T-helper 1 cell (primary cell): ENCODE measurements at regions not wholly inside any gene's neighbourhood (a gene's known extent, or its start where the extent isn't known, plus 50 kb on each side); places are given as distances from the start of the nearest gene placed in this dataset.

Source experiments
- DNase-seq, 5 donors: peaks; one replicate each; pipeline ENCODE4 v3.0.0-alpha.2; 2012 to 2020

- DNase-seq, result peak in 1 of 5 donors; percentile 2
These were observed 418.0 kb upstream of the PSMD7 start for GRCh38 chr16:73878611-73879010.

- no peak for DNase-seq
These were observed 419.5 kb upstream of the PSMD7 start for GRCh38 chr16:73877150-73877549.

GRCh38 chr16:73875996-73876690, 420.5 kb upstream of the PSMD7 start:
- DNase-seq, result no peak

- no peak for DNase-seq
These were observed 422.3 kb upstream of the PSMD7 start for GRCh38 chr16:73874324-73874723.

GRCh38 chr16:73873643-73874042, 423.0 kb upstream of the PSMD7 start:
- DNase-seq, result no peak

GRCh38 chr16:73872856-73873255, 423.8 kb upstream of the PSMD7 start:
- DNase-seq, result no peak

DNA sequence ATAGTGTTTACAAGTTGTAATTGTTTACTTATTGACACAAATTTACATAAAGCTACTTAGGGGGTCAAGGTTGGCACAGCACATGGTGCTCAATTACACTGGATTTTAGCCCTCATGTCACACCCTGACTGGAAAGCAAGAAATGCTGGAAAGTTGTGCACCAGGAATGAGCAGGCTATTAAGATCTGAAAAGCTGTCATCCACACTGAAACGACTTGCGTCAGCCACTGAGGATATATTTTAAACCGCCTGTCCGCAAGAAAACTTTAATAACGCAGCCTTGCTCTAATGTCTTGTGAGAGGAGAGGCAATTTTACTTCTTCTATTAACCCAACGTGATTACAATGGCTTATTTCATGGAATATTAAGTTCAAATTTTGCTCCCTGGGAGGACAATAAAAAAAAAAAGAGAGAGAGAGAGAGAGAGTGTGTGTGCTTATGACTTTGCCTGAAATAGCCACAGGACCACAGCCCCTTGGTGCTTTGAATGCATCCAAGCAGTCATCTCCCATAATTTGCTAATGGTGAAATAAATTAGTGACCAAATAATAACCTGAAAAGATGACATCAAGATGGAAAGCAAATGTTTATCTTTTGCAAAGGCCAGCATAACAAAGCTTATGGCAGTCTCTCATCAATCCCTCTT, 425.4 kb upstream of the PSMD7 start:
- no peak for DNase-seq

DNA sequence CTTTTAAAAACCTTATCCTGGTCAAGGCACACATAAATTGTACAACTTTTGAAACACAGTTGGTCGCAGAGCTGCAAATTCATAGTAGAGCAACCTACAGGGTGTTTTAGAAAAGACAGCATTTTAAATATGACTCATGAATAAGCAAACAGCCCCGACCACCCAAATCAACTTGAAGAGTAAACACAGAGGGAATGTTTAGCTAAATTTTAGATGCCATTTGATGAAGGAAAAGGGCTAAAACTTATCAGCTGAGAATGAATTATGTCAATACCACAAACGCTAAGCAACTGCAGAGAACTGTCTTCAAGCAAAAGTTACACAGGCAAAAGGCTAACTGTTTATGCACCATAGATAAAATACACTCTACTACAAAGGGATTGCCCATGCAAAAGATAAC, 427.5 kb upstream of the PSMD7 start:
- DNase-seq, result no peak

- no peak for DNase-seq
These were observed 431.7 kb upstream of the PSMD7 start for GRCh38 chr16:73864868-73865267.

GRCh38 chr16:73858326-73858725, 438.3 kb upstream of the PSMD7 start:
- no peak for DNase-seq

- no peak for DNase-seq
These were observed 442.6 kb upstream of the PSMD7 start for GRCh38 chr16:73853968-73854367.

DNA sequence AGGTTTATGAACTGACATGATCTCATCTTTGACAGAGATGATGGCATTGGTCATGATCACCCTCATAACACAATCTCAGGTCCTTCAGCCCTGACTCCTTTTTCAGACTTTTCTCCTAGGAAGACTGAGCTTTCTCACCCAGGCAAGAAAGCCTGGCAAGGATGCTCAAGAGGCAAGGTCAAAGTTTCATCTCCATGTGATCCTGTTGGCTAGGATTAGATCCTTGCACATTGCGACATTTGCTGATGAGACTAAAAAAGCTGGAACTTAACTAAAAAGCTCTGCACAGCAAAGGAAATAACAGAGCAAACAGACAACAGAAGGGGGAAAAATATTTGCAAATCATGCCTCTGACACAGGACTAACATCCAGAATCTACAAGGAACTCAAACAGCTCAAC, 444.1 kb upstream of the PSMD7 start:
- no peak for DNase-seq

GRCh38 chr16:73848993-73849392, 447.6 kb upstream of the PSMD7 start:
- DNase-seq, result no peak

DNA sequence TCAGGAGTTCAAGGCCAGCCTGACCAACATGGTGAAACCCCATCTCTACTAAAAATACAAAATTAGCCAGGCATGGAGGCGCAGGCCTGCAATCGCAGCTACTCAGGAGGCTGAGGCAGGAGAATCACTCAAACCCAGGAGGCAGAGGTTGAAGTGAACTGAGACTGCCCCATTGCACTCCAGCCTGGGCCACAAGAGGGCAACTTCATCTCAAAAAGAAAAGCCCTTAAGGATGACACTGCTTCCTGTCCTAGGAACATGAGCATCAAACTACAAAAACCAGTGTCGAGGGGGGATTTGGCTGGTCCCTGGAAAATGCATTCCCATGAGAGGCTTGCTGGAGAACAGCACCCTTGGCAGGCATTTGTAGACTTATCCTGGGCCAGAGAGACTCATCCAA, 449.5 kb upstream of the PSMD7 start:
- no peak for DNase-seq

DNA sequence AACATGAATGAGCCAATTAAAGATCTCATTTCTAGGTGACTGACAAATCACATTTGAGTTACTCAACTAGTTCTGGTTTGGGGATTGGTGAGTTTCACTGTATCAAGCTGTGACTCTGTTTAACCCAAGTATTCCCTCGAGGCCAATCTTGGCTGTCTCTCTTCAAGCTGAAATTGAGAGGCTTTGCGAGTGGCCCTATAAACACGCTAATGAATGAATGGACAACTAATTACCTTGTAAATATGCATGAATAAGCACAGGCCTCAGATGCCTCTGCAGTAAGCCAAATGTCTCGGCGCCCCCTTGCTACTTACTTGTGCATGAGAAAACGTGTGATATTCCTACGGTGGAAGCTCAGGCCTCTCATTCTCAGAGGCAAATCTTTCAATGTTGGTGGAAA, 450.3 kb upstream of the PSMD7 start:
- no peak for DNase-seq

GRCh38 chr16:73846007-73846330, 450.6 kb upstream of the PSMD7 start:
- DNase-seq, result no peak

DNA sequence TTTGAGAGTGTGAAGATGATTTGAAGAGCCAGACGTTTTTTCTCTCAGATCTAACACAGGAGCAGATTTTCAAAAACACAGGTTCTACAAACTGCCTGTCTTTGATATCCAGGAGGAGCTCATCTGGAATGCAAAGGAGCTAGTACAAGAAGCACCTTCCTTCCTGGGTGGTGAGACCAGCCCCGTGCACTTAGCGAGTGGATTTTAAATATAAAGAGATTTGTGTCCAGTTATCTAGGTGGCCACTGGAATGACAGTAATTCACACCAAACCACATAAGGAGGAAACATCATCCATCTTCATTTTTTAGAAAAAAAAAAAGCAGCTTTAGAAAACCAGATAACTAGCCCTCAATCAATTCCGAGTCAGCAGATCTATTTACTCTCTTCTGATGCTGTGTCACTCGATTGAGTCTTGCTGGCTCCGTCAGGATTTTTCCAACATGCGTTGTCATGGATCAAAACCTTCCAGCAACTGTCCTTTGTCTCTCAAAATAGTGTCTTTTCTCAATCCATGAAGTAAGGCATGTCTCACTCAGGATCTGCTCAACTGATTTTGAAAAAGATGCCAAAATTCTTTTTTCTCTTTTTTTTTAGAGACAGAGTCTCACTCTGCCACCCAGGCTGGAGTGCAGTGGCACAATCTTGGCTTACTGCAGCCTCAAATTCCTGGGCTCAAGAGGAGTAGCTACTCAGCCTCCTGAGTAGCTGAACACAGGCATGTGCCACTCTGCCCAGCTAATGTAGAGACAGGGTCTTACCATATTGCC, 451.2 kb upstream of the PSMD7 start:
- DNase-seq, result no peak

DNA sequence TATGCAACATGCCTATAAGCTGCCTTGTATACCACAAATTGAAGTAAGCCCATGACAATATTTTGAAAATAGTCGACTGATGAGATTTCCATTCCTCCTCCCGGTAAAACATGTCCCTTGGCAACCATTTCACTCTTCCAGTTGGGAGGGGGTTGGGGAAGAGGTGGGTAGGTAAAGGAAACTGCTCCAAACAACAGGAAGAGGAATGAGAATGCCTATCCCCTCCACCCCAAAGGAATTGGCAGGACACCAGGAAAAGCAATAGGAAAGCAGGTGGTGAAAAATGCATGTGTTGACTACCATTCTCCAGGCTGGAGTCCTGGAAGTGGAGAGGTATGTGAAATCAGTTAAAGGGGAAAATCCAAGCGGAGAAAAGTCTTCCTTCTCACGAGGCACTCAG, 455.9 kb upstream of the PSMD7 start:
- DNase-seq, result no peak

GRCh38 chr16:73831220-73831619, 465.4 kb upstream of the PSMD7 start:
- DNase-seq, result no peak

DNA sequence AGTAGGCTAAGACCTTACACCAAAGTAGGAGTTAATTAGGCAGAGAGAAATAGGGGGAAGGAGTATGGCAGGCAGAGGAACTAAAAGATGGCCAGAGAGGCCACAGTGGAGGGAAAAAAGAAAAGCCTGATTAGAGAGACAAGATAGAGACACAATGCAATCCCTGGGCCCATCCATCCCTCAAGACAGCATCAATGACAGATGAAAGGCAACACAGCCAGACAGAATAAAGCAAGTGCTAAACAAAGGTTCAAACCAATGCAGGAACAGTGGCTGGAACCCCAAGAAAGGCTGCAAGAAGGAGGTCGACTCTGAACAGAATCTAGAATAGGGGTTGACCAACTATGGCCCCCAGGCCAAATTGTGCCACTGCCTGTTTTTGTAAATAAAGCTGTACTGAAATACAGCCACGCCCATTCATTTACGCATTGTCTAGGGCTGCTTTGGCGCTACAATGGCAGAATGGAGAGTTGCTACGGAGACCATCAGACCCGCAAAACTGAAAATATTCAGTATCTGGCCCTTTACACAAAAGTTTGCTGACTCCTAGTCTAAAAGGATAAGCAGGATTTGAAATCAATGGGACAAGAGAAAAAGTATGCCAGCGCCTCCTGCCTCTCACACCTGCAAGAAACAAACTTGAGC, 473.3 kb upstream of the PSMD7 start:
- no peak for DNase-seq

GRCh38 chr16:73817526-73818324, 478.9 kb upstream of the PSMD7 start:
- DNase-seq, result no peak

DNA sequence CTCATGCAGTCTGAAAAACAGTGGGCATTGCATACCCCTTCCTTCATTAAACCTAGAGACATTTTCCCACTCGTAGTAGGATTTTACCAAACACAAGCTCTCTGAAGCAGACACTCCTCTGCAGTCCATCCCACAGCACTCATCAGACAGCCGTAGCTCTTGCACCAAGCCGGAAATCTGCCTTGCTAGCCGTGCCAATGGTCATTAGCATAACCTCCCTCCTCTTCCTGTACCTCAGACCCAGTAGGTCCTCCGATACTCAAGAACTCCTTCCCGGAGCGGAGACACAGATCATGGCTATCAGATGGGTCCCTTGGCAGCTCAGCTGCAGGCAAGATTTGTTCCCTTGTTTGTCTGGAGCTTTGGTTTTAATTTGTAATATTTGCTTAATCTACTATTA, 483.1 kb upstream of the PSMD7 start:
- DNase-seq, result no peak

- DNase-seq, result no peak
These were observed 492.2 kb upstream of the PSMD7 start for GRCh38 chr16:73804456-73804855.
